Activated CD4-positive, alpha-beta T cell treated with anti-CD3 and anti-CD28 coated beads, Interleukin-2, amount 10 ng/mL, durations not matched to agents 7 days and 5 days (primary cell): ENCODE measurements at regions not wholly inside any gene's neighbourhood (a gene's known extent, or its start where the extent isn't known, plus 50 kb on each side); places are given as distances from the start of the nearest gene placed in this dataset.

Experiments used
- CTCF ChIA-PET: fragments of 350-600 bp; sonication (Branson Sonifier 250); formaldehyde crosslinking; loops from one replicate; lab custom pipeline; 2021; ENCODE audit warnings: antibody characterized with exemption; lab: Charles Lee
- POLR2A ChIA-PET: fragments of 350-600 bp; sonication (Branson Sonifier 250); formaldehyde crosslinking; loops from one replicate; lab custom pipeline; 2021; ENCODE audit warnings: antibody characterized with exemption; lab: Charles Lee
- DNase-seq: peaks from one replicate; pipeline ENCODE4 v3.0.0-alpha.2; 2020
- H3K27ac Mint-ChIP-seq: one replicate; pipeline ENCODE4 v1.8.0; 2021; ENCODE audit warnings: mild to moderate bottlenecking, moderate library complexity, mixed read lengths
- H3K27me3 Mint-ChIP-seq: one replicate; pipeline ENCODE4 v1.8.0; 2021; ENCODE audit warnings: mixed read lengths
- H3K36me3 Mint-ChIP-seq: one replicate; pipeline ENCODE4 v1.8.0; 2021; ENCODE audit warnings: low read depth, mixed read lengths
- H3K4me1 Mint-ChIP-seq: one replicate; pipeline ENCODE4 v1.8.0; 2021; ENCODE audit warnings: mixed read lengths
- H3K4me3 Mint-ChIP-seq: one replicate; pipeline ENCODE4 v1.8.0; 2021; ENCODE audit warnings: mild to moderate bottlenecking, moderate library complexity, mixed read lengths
- H3K9me3 Mint-ChIP-seq: one replicate; pipeline ENCODE4 v1.8.0; 2021; ENCODE audit warnings: mixed read lengths

DNA sequence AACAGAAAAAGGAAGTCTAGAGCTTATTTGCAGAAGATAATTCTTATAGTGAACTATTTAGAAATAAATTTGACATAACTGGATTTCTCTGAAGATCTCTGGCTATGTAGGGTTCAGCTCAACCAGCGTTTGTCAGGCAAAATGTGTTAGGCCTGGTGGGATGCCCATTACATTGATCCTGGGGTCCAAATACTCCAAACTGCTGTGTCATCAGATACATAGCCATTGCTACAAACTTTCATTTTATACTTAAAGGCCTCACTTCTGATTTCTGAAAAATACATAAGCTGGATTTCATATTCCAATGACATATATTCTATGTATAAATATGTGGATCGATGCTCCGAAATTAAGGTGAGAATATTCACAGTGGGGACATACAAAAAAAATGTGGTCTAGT lies 1958.9 kb upstream of the TENM3 start:
- H3K9me3 Mint-ChIP-seq: no peaks in the 10 kb centered on the region
- no peak overlapping the region for H3K4me3 Mint-ChIP-seq
- CTCF ChIA-PET: no interaction called here
- no peaks in the 10 kb centered on the region for H3K27me3 Mint-ChIP-seq
- POLR2A ChIA-PET: no interaction called here
- H3K4me1 Mint-ChIP-seq: no peaks in the 10 kb centered on the region
- no peak overlapping the region for H3K27ac Mint-ChIP-seq
- DNase-seq: no peak
- no peaks in the 10 kb centered on the region for H3K36me3 Mint-ChIP-seq

DNA sequence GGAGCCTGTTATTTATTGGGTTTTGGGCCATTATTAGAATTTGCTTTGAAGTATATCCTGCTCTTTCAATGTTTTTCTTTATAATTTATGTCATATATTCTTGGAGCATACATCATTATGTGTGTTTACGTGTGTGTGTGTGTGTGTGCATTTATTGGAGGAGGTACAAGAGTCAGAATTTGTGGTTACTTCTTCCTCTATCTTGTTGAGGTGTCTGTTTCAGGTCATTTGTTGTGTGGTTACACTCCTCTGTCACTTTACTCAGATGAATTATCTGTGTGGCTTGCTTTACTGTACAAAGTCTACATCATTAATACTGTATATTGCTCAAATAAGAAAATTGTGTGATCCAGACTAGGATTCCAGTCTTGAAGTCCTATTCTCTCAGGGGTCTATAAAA lies 1957.4 kb upstream of the TENM3 start:
- ChIA-PET POLR2A (no interaction called here), CTCF (no interaction called here)
- Mint-ChIP-seq H3K27me3 (no peaks in the 10 kb centered on the region), H3K36me3 (no peaks in the 10 kb centered on the region), H3K4me1 (no peaks in the 10 kb centered on the region), H3K9me3 (no peaks in the 10 kb centered on the region), H3K4me3 (no peak overlapping the region), H3K27ac (no peak overlapping the region)
- no peak for DNase-seq

GRCh38 chr4:180292339-180292738 lies 1950.9 kb upstream of the TENM3 start:
- no peak for DNase-seq
- CTCF ChIA-PET: no interaction called here
- POLR2A ChIA-PET: interaction anchor here (0.6 kb wide), 1 partner anchor 193 kb away, joined by 4 read pairs; no protein-coding TSS in a partner anchor
- Mint-ChIP-seq H3K4me3 (no peak overlapping the region), H3K27ac (no peak overlapping the region), H3K9me3 (no peaks in the 10 kb centered on the region), H3K27me3 (no peaks in the 10 kb centered on the region), H3K4me1 (no peaks in the 10 kb centered on the region), H3K36me3 (no peaks in the 10 kb centered on the region)

GRCh38 chr4:180296036-180296599 lies 1947.1 kb upstream of the TENM3 start:
- Mint-ChIP-seq H3K4me3 (no peak overlapping the region), H3K27me3 (no peaks in the 10 kb centered on the region), H3K9me3 (no peaks in the 10 kb centered on the region), H3K4me1 (no peaks in the 10 kb centered on the region), H3K36me3 (no peaks in the 10 kb centered on the region), H3K27ac (no peak overlapping the region)
- POLR2A ChIA-PET: no interaction called here
- DNase-seq: no peak
- CTCF ChIA-PET: no interaction called here

DNA sequence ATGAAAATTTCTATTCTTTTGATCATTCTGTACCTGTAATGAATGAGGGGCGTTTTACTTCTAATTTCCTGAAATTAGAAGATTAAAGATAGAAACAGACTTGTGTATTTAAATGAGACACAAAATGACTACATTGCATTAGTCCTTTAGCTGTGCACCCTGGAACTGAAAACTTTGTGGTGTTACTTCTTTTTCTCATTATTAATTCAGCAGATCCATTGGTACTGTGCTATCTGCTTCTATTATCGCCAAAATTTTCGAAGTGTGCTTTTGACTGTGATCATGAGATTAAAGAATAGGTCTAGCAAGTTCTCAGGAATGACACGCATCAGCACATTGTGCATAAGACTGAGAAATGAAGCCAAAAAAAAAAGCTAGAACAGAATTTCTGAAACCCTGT lies 1938.9 kb upstream of the TENM3 start:
- Mint-ChIP-seq H3K27ac (no peak overlapping the region), H3K36me3 (no peaks in the 10 kb centered on the region), H3K4me3 (no peak overlapping the region), H3K4me1 (no peaks in the 10 kb centered on the region), H3K9me3 (peaks cover 2% of the 10 kb centered on the region), H3K27me3 (no peaks in the 10 kb centered on the region)
- CTCF ChIA-PET: interaction anchor here (0.7 kb wide), 1 partner anchor 45 kb away, joined by 4 read pairs; no protein-coding TSS in a partner anchor
- POLR2A ChIA-PET: no interaction called here
- no peak for DNase-seq

DNA sequence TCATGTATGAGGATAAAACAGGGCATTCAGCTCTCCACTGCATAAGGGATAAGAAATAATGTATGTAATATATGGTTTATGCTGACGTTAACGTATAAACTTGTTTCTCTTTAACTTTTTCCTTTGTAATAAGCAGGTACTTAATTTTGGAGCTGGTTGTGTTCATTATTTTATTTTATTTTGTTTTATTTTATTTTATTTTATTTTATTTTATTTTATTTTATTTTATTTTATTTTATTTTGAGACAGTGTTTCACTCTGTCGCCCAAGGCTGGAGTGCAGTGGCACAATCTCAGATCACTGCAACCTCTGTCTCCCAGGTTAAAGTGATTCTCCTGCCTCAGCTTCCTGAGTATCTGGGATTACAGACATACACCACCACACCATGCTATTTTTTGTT lies 1932.6 kb upstream of the TENM3 start:
- ChIA-PET CTCF (no interaction called here), POLR2A (no interaction called here)
- DNase-seq: no peak

DNA sequence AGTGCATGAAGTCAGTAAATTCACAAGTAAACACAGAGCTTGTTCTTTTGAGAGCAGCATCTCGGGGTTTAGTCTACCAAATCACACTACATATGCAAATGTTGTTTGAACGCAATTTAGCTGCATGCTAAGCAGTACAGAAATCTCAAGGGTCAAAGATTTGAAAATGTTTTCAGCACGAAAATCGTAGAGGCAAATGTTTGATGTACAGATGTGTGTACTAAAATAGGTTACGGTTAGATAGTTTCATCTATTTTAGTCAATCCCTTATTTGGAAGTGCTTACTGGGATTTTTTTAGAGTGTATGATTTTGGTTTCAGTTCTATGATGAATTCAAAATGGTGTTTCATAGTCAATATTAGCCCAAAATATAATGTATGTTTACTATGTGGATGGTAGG lies 1928.2 kb upstream of the TENM3 start:
- Mint-ChIP-seq H3K4me1 (no peaks in the 10 kb centered on the region), H3K4me3 (no peak overlapping the region), H3K27me3 (no peaks in the 10 kb centered on the region), H3K9me3 (no peaks in the 10 kb centered on the region), H3K36me3 (no peaks in the 10 kb centered on the region), H3K27ac (no peak overlapping the region)
- DNase-seq: no peak
- CTCF ChIA-PET: no interaction called here
- POLR2A ChIA-PET: no interaction called here

More for the DNA sequence above, 1932.6 kb upstream of the TENM3 start:
- H3K36me3 Mint-ChIP-seq: no peaks in the 10 kb centered on the region
- peaks cover 2% of the 10 kb centered on the region for H3K9me3 Mint-ChIP-seq
- no peaks in the 10 kb centered on the region for H3K4me1 Mint-ChIP-seq
- H3K27ac Mint-ChIP-seq: no peak overlapping the region
- no peak overlapping the region for H3K4me3 Mint-ChIP-seq
- no peaks in the 10 kb centered on the region for H3K27me3 Mint-ChIP-seq

DNA sequence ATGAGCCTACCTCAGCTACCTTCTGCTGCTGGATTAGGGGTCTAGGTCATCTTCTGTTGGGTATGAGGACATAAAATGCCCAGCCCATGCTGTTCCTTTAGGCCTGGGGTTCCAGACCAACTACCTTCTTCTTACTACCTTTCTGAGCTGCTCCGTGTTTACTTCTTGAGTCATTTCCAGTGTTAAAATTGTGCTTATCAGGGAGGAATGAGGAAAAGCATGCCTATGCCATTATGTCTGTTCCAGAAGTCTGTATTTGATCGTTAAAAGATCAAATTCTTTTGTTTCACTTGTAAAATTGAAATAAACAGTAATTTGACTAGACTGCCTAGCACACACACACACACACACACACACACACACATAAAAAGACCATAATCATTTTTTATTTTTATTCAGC lies 1912.7 kb upstream of the TENM3 start:
- no peak for DNase-seq
- ChIA-PET CTCF (no interaction called here), POLR2A (no interaction called here)
- peaks cover 2% of the 10 kb centered on the region for H3K9me3 Mint-ChIP-seq
- H3K27me3 Mint-ChIP-seq: no peaks in the 10 kb centered on the region
- no peaks in the 10 kb centered on the region for H3K4me1 Mint-ChIP-seq
- no peak overlapping the region for H3K27ac Mint-ChIP-seq
- H3K36me3 Mint-ChIP-seq: no peaks in the 10 kb centered on the region
- H3K4me3 Mint-ChIP-seq: no peak overlapping the region

DNA sequence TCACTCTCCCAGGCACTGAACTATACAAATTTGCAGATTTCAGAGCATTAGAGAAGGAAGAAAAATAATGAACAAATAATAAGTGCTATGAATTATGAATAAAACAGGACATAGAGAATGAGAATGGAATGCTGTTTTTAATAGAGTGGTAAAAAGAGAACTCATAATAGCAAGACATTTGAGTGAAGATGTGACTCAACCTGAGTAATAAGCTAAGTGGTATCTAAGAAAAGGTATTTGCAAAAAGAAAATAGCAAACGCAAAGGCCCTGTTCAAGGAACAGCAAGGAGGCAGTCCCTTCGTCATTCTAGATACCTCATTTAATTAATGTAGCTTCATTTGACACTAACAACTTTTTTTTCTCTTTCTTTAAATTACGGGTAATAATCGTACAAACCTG lies 1910.0 kb upstream of the TENM3 start:
- H3K4me3 Mint-ChIP-seq: no peak overlapping the region
- DNase-seq: no peak
- peaks cover 2% of the 10 kb centered on the region for H3K9me3 Mint-ChIP-seq
- no peak overlapping the region for H3K27ac Mint-ChIP-seq
- ChIA-PET CTCF (no interaction called here), POLR2A (no interaction called here)
- no peaks in the 10 kb centered on the region for H3K4me1 Mint-ChIP-seq
- no peaks in the 10 kb centered on the region for H3K36me3 Mint-ChIP-seq
- H3K27me3 Mint-ChIP-seq: no peaks in the 10 kb centered on the region

DNA sequence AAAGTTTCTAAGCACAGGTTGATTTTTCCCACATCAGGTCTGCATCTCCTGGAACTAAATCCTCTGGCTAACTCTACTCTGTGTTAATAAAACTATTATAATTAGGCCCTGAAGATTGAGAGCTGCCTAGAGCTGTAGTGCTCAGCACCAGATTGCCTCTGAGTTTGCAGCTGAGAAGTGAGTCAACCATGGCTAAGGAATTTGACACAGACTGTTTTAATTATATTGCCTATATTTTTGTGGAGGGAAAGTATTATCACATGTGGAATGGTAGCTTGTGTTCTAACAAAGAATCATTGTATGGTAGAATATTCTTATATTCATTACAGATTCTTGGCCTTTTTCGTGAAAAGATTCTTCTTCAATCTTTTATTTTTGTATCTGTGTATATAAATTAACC lies 1907.6 kb upstream of the TENM3 start:
- Mint-ChIP-seq H3K9me3 (peaks cover 2% of the 10 kb centered on the region), H3K27me3 (no peaks in the 10 kb centered on the region), H3K4me3 (no peak overlapping the region), H3K4me1 (no peaks in the 10 kb centered on the region), H3K27ac (no peak overlapping the region), H3K36me3 (no peaks in the 10 kb centered on the region)
- DNase-seq: no peak
- ChIA-PET POLR2A (no interaction called here), CTCF (no interaction called here)

DNA sequence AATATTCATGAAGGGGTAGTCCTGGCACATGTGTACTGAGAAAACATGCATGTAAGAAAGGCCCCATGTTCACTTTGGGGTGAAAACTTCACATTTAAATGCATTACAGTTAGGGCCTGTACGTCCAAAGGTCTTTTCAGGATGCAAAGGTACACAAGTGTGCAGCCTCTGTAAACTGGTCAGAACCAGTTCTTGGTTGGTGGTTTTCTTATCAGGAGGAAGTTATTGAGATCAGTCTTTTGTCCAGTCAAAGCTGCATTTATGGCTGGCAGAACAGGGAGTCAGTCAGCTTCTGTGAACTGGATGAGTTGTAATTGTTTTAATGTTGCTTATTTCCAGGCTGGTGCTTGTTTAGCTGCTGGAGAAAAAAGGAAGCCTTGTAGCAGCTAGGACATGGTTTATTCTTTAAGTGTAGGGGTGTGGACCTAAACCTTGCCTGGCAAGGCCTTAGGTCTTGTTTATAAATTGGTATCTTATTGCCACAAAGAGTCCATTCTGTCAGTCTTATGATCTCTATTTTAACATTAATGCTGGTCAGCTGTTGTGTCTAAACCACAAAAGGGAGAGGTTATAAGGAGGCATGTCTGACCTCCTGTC lies 1906.6 kb upstream of the TENM3 start:
- Mint-ChIP-seq H3K27me3 (no peaks in the 10 kb centered on the region), H3K27ac (no peak overlapping the region), H3K36me3 (no peaks in the 10 kb centered on the region), H3K9me3 (peaks cover 1% of the 10 kb centered on the region), H3K4me3 (no peak overlapping the region), H3K4me1 (no peaks in the 10 kb centered on the region)
- ChIA-PET CTCF (no interaction called here), POLR2A (no interaction called here)
- DNase-seq: no peak

GRCh38 chr4:180341926-180342325 lies 1901.3 kb upstream of the TENM3 start:
- ChIA-PET CTCF (no interaction called here), POLR2A (no interaction called here)
- DNase-seq: no peak
- H3K4me1 Mint-ChIP-seq: no peaks in the 10 kb centered on the region
- no peak overlapping the region for H3K27ac Mint-ChIP-seq
- no peaks in the 10 kb centered on the region for H3K36me3 Mint-ChIP-seq
- H3K9me3 Mint-ChIP-seq: no peaks in the 10 kb centered on the region
- H3K4me3 Mint-ChIP-seq: no peak overlapping the region
- H3K27me3 Mint-ChIP-seq: no peaks in the 10 kb centered on the region

GRCh38 chr4:180350901-180351300 lies 1892.3 kb upstream of the TENM3 start:
- Mint-ChIP-seq H3K36me3 (no peaks in the 10 kb centered on the region), H3K4me3 (no peak overlapping the region), H3K27me3 (no peaks in the 10 kb centered on the region), H3K4me1 (no peaks in the 10 kb centered on the region), H3K27ac (no peak overlapping the region), H3K9me3 (no peaks in the 10 kb centered on the region)
- POLR2A ChIA-PET: no interaction called here
- CTCF ChIA-PET: no interaction called here
- no peak for DNase-seq

DNA sequence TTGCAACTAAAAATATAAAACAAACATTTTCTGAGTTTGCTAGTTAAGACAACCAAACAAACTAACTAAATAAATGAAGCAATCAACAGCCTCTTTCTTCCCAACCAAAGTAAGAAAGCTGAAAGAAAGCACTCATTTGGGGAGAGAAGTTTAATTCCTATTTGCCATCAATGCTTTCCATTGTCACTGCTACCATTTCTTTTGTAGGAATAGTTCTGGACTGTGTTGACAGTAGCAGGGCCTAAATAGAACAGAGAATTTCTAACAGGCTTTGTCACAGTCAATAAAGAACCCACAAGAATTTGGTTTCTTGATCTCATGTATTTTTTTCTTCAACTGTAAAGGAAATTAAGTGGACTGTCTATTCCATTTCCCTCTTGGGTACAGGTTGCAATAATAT lies 1886.4 kb upstream of the TENM3 start:
- Mint-ChIP-seq H3K36me3 (no peaks in the 10 kb centered on the region), H3K4me3 (no peak overlapping the region), H3K9me3 (no peaks in the 10 kb centered on the region), H3K27ac (no peak overlapping the region), H3K4me1 (no peaks in the 10 kb centered on the region), H3K27me3 (no peaks in the 10 kb centered on the region)
- POLR2A ChIA-PET: no interaction called here
- DNase-seq: no peak
- CTCF ChIA-PET: no interaction called here
